ENCODE measurements at regions not wholly inside any gene's neighbourhood (a gene's known extent, or its start where the extent isn't known, plus 50 kb on each side); places are given as distances from the start of the nearest gene placed in this dataset.

GRCh38 chr6:91523511-91523910 is 936.6 kb upstream of the MAP3K7 start:
- ATAC-seq (no peak), DNase-seq (no peak)

DNA sequence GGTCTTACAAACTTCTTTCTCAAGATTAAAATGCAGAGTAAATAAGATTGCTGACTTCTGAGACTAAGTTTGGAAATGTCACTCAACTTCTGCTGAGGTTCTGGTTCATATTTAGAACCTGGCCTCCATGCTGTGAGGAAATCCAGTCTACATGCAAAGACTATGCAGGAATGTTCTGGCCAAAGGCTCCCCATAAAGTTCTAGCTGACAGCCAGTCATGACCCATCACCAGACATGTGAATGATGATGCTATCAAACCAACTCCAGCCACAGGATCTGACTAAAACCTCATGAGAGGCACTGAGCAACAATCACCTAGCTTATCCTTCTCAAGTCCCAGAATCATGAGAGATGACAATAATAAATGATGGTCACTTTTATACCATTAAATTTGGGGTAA is 935.1 kb upstream of the MAP3K7 start:
- ATAC-seq (no peak), DNase-seq (no peak)

- DNase-seq: no peak
- no peak for ATAC-seq
Measured at GRCh38 chr6:91509711-91510110, 922.8 kb upstream of the MAP3K7 start.

DNA sequence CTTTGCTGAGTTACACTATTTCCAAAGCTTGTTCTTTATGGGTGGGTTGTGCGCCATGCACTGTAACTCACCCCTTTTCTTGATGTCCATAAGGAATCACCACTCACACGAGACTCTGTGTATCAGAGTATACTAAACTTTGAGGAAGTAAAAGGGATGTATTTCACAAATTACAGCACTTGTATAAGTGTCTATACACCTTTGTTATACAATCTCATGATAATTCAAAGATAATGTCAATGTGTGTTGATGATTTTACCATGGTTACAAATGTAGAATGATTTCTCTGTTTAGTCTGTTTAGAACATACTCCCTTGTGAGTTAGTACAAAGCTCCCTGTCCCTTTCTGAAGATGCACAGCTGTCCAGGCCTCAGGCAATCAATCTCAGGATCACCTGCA is 922.2 kb upstream of the MAP3K7 start:
- ATAC-seq: no peak
- no peak for DNase-seq

DNA sequence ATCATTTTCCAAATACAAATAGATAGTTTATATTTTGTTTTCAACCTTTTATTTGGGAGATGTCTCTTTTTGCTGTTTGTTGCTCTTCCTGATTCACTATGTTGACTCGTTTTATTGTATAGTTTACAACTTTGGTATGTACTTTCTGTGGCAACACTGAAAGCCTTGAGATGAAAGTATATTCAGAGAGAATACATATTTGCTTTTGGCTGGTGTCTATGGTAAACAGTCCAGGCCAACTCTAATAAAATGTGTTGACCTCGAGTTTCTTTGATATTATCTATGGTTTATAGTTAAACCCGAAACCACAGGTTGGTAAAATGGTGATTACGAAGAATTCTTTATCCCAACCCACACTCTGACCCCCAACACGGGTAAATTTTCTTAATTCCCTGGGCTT is 919.6 kb upstream of the MAP3K7 start:
- DNase-seq (no peak), ATAC-seq (no peak)

DNA sequence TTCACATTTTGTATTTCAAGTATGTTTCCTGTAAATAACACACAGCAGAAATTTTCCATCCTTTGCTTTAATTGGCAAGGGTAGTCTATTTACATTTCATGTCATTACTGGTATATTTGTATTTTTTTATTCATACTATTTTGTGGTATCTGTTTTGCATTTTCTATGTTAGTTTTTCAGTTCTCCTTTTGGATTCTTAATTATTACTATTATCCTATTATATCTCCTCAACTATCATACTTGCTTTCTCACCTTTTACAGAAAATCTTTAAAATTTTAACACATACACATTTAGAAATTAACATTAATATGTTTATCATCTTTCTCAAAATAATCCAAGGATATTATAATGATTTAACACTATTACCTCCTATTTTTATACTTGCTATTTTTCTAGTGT is 918.3 kb upstream of the MAP3K7 start:
- no peak for DNase-seq
- no peak for ATAC-seq

- DNase-seq (no peak), ATAC-seq (no peak)
Measured at GRCh38 chr6:91501930-91502329, 915.1 kb upstream of the MAP3K7 start.

DNA sequence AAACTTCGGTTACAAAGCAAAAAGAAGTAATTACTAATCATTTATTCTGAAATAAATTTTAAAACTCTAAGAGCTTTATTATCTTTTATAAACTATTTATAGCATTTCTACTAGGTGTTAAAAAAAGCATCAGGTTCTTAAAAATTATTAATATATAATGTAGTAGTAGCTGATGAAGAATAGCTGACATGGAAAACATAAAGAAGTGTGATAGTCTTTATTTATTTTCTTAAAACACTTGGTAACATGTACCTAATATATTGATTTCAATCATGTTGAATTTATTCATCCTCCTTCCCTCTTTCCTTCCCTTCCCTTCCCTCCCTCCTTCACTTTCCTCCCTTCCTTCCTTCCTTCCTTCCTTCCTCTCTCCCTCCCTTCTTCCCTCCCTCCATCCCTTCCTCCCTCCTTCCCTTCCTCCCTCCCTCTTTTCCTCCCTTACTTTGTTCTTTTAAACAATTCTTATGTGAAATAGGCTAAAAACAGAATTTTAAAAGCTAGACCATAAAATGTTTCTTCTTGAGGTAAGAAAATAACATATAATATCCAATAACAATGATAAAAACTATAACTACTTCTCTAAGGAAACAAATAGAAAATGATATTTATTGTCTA is 913.9 kb upstream of the MAP3K7 start:
- no peak for DNase-seq
- ATAC-seq: no peak

GRCh38 chr6:91498576-91498975 is 911.7 kb upstream of the MAP3K7 start:
- DNase-seq: no peak
- no peak for ATAC-seq

DNA sequence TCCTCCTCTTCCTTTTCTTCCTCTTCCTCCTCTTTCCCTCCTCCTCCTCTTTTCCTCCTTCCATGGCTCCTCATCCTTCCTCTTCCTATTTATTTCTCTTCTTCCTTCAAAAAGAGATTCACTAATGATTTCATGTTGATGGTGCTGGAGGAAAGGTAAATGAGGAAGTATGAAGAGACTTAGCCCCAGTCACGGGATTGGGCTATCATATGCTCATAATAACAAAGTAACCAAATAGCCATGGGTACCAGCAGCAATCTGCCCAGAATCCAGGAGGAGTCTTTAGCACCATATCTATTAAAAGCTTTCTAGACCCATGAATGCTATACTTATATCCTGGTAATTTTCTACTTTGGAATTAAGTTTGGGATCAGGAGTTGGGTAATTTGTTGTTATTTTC is 910.9 kb upstream of the MAP3K7 start:
- DNase-seq (no peak), ATAC-seq (no peak)

- DNase-seq (no peak), ATAC-seq (no peak)
Measured at GRCh38 chr6:91490671-91491301, 903.9 kb upstream of the MAP3K7 start.

GRCh38 chr6:91487696-91488392 is 901.0 kb upstream of the MAP3K7 start:
- no peak for DNase-seq
- no peak for ATAC-seq

DNA sequence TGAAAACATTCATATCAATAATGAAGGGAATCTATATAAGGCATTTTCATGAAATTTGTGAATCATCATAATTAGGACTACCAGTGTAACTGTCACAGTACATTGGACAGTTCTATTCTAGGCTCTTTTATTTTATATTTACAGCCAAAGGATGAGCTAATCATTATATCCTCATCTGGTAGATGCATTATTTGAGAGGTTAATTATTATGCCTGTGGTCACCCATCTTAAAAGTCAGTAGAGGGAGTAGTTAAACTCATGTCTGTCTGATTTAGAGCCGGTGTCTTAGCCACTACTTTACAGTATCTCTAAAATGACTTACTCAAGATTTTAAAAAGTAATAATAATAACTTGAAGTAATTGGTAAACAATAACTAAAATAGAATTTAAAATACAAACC is 899.3 kb upstream of the MAP3K7 start:
- ATAC-seq: no peak

DNA sequence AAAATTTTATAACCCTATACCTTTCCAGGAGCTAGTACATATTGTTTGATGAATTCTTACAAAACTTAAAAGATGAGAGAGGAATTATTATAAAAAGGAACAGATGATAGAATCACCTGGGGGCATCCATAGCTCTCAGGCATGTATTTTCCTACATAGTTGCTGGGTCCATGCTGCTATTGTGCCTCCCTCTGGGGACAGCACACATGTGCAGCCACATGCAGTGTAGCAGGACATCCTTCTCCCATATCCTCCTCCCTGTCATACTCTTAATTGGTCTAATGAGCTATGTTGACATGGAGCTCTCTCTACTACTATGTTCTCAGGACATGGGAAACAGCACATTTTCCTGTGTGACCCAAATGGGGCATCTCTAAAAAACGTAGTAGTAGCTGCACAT is 898.2 kb upstream of the MAP3K7 start:
- ATAC-seq: no peak
- no peak for DNase-seq

More for the DNA sequence above, 899.3 kb upstream of the MAP3K7 start:
- DNase-seq: no peak

GRCh38 chr6:91483415-91484105 is 896.7 kb upstream of the MAP3K7 start:
- ATAC-seq (no peak), DNase-seq (no peak)

DNA sequence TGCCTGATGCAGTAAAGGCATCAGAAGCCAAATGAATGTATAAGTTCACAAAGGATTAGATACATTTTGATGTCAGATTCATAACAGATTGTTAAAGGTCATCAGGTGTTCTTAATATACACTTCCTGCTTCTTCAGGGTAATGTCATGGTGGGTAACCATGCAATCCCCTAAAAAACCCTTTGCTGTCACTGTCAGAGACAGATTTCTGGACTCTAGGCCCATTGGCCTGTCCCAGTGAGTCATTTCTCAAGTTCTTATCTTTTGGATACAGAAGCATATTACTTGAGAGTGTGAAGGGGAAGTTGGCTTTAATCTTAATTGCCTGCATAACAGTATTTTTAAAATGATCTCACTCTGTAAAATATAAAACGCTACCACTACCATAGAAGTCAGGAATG is 895.6 kb upstream of the MAP3K7 start:
- DNase-seq: no peak
- ATAC-seq: no peak

GRCh38 chr6:91480402-91480801 is 893.5 kb upstream of the MAP3K7 start:
- DNase-seq: no peak
- no peak for ATAC-seq

DNA sequence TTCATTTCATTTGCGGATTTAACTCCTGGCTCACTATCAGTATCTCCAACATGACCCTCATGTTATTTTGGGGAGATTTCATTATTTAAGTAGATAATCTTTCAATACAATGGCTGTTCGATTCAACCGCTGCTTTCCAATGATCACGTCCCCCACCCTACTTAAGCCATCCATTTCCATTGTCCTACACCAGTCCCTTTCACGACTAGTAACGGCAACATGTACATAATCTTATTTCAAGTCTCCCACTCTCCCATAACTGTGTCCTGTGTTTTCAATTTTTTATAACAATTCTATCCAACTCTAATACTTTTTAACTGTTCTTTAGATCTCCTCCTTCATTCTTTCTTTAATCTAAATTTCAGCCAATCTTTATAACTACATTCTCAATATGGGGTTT is 890.8 kb upstream of the MAP3K7 start:
- no peak for ATAC-seq
- DNase-seq: no peak

GRCh38 chr6:91476000-91476399 is 889.1 kb upstream of the MAP3K7 start:
- no peak for DNase-seq
- no peak for ATAC-seq

DNA sequence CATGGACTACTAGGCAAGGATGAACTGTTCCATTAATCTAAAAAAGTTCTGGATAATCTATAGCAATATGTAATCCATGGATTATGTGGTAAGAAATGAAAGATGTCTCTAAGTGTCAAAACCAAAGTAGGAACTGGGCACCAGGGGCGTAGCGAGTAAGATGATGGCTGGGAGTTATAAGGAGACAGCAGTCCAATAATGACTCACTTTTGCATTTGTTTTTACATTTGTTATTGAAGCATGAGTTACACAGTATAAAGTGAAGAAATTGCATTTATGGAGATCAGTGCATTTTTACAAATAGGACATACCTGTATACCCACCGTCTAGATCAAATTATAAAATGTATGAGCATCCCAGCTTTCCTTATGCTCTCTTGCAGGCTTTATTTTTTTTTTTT is 878.5 kb upstream of the MAP3K7 start:
- DNase-seq (no peak), ATAC-seq (no peak)

- ATAC-seq (no peak), DNase-seq (no peak)
Measured at GRCh38 chr6:91464718-91465117, 877.8 kb upstream of the MAP3K7 start.

DNA sequence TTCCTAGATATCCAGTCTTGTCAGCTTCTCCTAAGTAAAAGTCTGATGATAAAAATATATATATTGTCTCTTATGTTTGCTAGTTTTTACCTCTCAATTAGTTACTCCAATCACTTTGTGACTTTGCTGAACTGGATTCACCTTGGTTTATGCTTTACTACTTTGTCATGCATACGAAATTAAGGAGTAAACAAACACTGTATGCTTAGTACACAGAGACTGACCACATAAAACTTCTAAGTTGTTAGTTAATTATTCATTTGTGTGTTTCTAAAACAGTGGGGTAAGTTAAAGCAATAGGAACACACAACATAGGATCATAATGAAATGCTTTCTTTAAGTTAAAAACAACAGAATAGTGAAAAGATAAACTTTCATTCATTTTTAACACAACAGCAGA is 877.3 kb upstream of the MAP3K7 start:
- ATAC-seq (no peak), DNase-seq (no peak)

GRCh38 chr6:91462241-91462640 is 875.4 kb upstream of the MAP3K7 start:
- DNase-seq (no peak), ATAC-seq (no peak)

Measured in stimulated activated naive CD8-positive, alpha-beta T cell treated with anti-CD3 and anti-CD28 coated beads, Interleukin-15, Interleukin-2, amounts not matched to agents 100 U/mL and 50 U/mL, for 24 hours (primary cell).